ENCODE measurements at regions not wholly inside any gene's neighbourhood (a gene's known extent, or its start where the extent isn't known, plus 50 kb on each side); places are given as distances from the start of the nearest gene placed in this dataset.

- no peak for TF ChIP-seq CTCF (conservative IDR thresholded peaks at IDR 0.05)
- TF ChIP-seq EZH2 (IDR thresholded peaks at IDR 0.05; ENCODE audit: low read depth) = no peak
Observed at GRCh38 chr7:149683898-149684297, 89.5 kb downstream of the ZNF467 start.
